ENCODE measurements at regions not wholly inside any gene's neighbourhood (a gene's known extent, or its start where the extent isn't known, plus 50 kb on each side); places are given as distances from the start of the nearest gene placed in this dataset.

DNA sequence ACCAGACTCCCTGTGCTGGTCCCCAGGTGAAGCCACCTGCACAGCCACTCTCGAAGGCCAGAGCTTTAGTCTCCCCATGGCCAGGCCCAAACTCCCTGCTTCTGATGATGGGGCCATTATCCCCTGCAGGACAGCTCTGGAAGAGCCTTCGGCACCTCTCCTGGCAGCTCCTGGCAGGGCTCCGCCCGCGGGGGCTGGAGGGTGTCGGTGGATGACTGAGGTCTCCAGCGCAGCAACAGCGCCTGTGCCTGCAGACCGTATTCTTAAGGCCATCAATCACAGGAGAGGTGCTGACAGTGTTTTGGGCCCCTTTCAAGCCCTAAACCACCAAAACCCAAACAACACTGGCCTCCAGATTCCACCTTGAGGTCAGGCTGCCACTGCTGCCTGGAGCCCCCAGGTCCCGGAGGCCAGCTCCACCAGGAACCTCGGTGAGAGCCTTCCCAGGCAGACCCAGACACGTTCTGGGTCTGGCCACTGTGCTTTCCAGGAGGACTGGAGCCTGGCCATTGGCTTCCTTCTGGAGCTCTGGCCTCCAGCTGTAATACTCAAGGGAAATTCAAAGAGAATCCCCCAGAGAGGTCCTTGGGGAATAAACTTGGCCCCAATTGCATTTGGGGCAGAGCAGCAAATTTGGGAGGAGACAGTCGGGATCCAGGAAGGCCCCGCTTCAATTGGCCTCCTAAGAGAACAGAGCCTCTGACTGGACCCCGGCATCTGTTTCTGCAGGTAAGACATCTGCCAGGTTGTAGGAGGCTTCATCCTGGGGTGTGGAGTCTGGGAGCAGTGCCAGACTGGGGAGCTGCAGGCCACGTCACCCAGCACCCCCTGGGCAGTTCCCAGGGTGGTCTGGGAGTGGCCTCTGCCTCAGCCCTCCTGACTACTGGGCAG, 210.6 kb upstream of the RTL1 start:
- no peak for DNase-seq (ENCODE audit: low spot score)
- Histone ChIP-seq H3K9me2 (ENCODE audit: insufficient read depth, low read length) (no peaks in the 10 kb centered on the region), H4K20me1 (ENCODE audit: insufficient read depth, low read length) (no peaks in the 10 kb centered on the region), H3K27ac (ENCODE audit: low read depth, low read length, poor library complexity, severe bottlenecking) (no peak overlapping the region), H3K4me2 (ENCODE audit: low read length) (no peak overlapping the region), H2AFZ (ENCODE audit: low read length) (no peak overlapping the region), H3K36me3 (ENCODE audit: insufficient read depth, low read length) (no peaks in the 10 kb centered on the region), H3K9me3 (ENCODE audit: low read length) (no peaks in the 10 kb centered on the region), H3K79me2 (ENCODE audit: insufficient read depth, low read depth, low read length) (no peaks in the 10 kb centered on the region), H3K4me1 (ENCODE audit: insufficient read depth, low read length, poor library complexity, severe bottlenecking) (no peaks in the 10 kb centered on the region), H3K4me3 (ENCODE audit: low read depth, low read length, poor library complexity, severe bottlenecking) (no peak overlapping the region)
- ChIA-PET POLR2A (no interaction called here), CTCF (ENCODE audit: unreplicated experiment) (no interaction called here)
- no TSS peak for BruUV-seq (replicated peaks)
- intact Hi-C loops (cut with micrococcal nuclease; ENCODE audit: unreplicated experiment) = no loop called here
- TF ChIP-seq EZH2phosphoT487 (IDR thresholded peaks at IDR 0.05; ENCODE audit: borderline replicate concordance, low read depth, low read length) = no peak
- TF ChIP-seq, protein P1, sequence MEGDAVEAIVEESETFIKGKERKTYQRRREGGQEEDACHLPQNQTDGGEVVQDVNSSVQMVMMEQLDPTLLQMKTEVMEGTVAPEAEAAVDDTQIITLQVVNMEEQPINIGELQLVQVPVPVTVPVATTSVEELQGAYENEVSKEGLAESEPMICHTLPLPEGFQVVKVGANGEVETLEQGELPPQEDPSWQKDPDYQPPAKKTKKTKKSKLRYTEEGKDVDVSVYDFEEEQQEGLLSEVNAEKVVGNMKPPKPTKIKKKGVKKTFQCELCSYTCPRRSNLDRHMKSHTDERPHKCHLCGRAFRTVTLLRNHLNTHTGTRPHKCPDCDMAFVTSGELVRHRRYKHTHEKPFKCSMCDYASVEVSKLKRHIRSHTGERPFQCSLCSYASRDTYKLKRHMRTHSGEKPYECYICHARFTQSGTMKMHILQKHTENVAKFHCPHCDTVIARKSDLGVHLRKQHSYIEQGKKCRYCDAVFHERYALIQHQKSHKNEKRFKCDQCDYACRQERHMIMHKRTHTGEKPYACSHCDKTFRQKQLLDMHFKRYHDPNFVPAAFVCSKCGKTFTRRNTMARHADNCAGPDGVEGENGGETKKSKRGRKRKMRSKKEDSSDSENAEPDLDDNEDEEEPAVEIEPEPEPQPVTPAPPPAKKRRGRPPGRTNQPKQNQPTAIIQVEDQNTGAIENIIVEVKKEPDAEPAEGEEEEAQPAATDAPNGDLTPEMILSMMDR (conservative IDR thresholded peaks at IDR 0.05; ENCODE audit: low read length) = no peak

DNA sequence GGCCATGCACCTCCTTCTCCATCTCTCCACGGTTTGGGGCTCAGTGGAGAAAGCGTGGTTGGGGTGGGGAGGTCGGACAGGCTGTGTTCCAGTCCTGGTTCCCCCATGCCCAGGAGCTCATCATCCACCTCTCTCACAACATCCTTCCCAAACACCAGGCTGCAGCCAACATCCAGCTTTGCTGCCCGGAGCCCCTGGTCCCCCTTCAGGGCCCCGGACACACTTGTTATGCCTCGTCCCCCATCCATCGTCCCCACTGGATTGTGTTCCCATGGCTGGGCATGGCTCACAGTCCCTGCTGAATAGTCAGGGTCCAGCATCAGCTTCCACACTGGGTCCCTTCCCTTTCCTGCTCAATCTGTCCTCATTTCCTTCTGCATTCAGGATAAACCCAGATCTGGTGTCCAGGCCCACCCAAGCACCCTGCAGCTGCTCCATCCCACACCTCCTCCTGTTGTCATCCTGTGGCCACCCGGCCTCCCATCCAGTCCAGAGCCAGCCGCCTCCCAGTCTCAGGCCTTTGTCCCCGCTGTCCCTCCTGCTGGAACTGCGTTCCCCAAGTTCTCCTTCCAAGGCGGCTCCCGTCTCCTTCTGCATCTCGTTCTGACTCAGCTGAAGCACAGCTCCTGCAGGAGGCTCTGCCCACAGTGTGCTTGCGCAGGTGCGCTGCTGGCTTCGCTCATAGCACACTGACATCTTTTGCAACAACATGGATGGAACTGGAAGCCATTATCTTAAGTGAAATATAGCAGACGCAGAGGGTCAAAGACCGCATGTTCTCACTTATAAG, 211.4 kb upstream of the RTL1 start:
- H3K4me3 ChIP-seq (ENCODE audit: low read depth, low read length, poor library complexity, severe bottlenecking) = no peak overlapping the region
- no peak overlapping the region for H3K4me2 ChIP-seq (ENCODE audit: low read length)
- H2AFZ ChIP-seq (ENCODE audit: low read length) = no peak overlapping the region
- no peaks in the 10 kb centered on the region for H4K20me1 ChIP-seq (ENCODE audit: insufficient read depth, low read length)
- no peaks in the 10 kb centered on the region for H3K79me2 ChIP-seq (ENCODE audit: insufficient read depth, low read depth, low read length)
- no peaks in the 10 kb centered on the region for H3K4me1 ChIP-seq (ENCODE audit: insufficient read depth, low read length, poor library complexity, severe bottlenecking)
- no peaks in the 10 kb centered on the region for H3K9me2 ChIP-seq (ENCODE audit: insufficient read depth, low read length)
- intact Hi-C loops (cut with micrococcal nuclease; ENCODE audit: unreplicated experiment) = no loop called here
- H3K36me3 ChIP-seq (ENCODE audit: insufficient read depth, low read length) = no peaks in the 10 kb centered on the region
- CTCF ChIA-PET (ENCODE audit: unreplicated experiment) = interaction anchor here (0.6 kb wide), 1 partner anchor 946 kb away, joined by 3 read pairs; no protein-coding TSS in a partner anchor
- no peaks in the 10 kb centered on the region for H3K9me3 ChIP-seq (ENCODE audit: low read length)
- H3K27ac ChIP-seq (ENCODE audit: low read depth, low read length, poor library complexity, severe bottlenecking) = no peak overlapping the region
- POLR2A ChIA-PET = no interaction called here
- no peak for TF ChIP-seq EZH2phosphoT487 (IDR thresholded peaks at IDR 0.05; ENCODE audit: borderline replicate concordance, low read depth, low read length)
- TF ChIP-seq, protein P1 (conservative IDR thresholded peaks at IDR 0.05; ENCODE audit: low read length) = no peak
- no TSS peak for BruUV-seq (replicated peaks)
- DNase-seq (ENCODE audit: low spot score) = no peak

Measured in OCI-LY7 (cell line).